GM20431 (cell line): ENCODE measurements at regions not wholly inside any gene's neighbourhood (a gene's known extent, or its start where the extent isn't known, plus 50 kb on each side); places are given as distances from the start of the nearest gene placed in this dataset.
"Not testable (repeated sequence)": the region's sequence is repeated elsewhere in the genome, so short reads cannot be mapped to it uniquely, and the experiment has no call there.

Experiments
- in situ Hi-C: fragments of 300-500 bp; cut with MseI, MboI; formaldehyde crosslinking; loops from one replicate; pipeline ENCODE4 v1.15.0; 2020; ENCODE audit warnings: low sequenced_read_pairs; ENCODE audit not compliant: unreplicated experiment

GRCh38 chr6:111925296-111925695, 52.0 kb upstream of the FYN start:
- in situ Hi-C loops: no loop called here

GRCh38 chr6:111926731-111927302, 53.6 kb upstream of the FYN start:
- in situ Hi-C loops: no loop called here

GRCh38 chr6:111927321-111927720, 54.1 kb upstream of the FYN start:
- in situ Hi-C loops: no loop called here

GRCh38 chr6:111928139-111928538, 54.9 kb upstream of the FYN start:
- in situ Hi-C loops: no loop called here

GRCh38 chr6:111934611-111935010, 61.4 kb upstream of the FYN start:
- in situ Hi-C loops: not testable (repeated sequence)

- in situ Hi-C loops: no loop called here
Measured at GRCh38 chr6:111936718-111937117, 63.5 kb upstream of the FYN start.

- in situ Hi-C loops: no loop called here
Measured at GRCh38 chr6:111938710-111939109, 65.5 kb upstream of the FYN start.

- in situ Hi-C loops: no loop called here
Measured at GRCh38 chr6:111939902-111940301, 66.7 kb upstream of the FYN start.

- in situ Hi-C loops: no loop called here
Measured at GRCh38 chr6:111940801-111941200, 67.5 kb upstream of the FYN start.

GRCh38 chr6:111941686-111942330, 68.6 kb upstream of the FYN start:
- in situ Hi-C loops: no loop called here

GRCh38 chr6:111942561-111942960, 69.3 kb upstream of the FYN start:
- in situ Hi-C loops: no loop called here

- in situ Hi-C loops: no loop called here
Measured at GRCh38 chr6:111943266-111943665, 70.0 kb upstream of the FYN start.

GRCh38 chr6:111943726-111944125, 70.5 kb upstream of the FYN start:
- in situ Hi-C loops: no loop called here

GRCh38 chr6:111944541-111944940, 71.3 kb upstream of the FYN start:
- in situ Hi-C loops: no loop called here

GRCh38 chr6:111949546-111949945, 76.3 kb upstream of the FYN start:
- in situ Hi-C loops: no loop called here

- in situ Hi-C loops: not testable (repeated sequence)
Measured at GRCh38 chr6:111949984-111950383, 76.7 kb upstream of the FYN start.

- in situ Hi-C loops: no loop called here
Measured at GRCh38 chr6:111950661-111951496, 77.6 kb upstream of the FYN start.

- in situ Hi-C loops: no loop called here
Measured at GRCh38 chr6:111951497-111952085, 78.3 kb upstream of the FYN start.

- in situ Hi-C loops: no loop called here
Measured at GRCh38 chr6:111952274-111952673, 79.0 kb upstream of the FYN start.

- in situ Hi-C loops: no loop called here
Measured at GRCh38 chr6:111952821-111953540, 79.7 kb upstream of the FYN start.
